ENCODE measurements at regions not wholly inside any gene's neighbourhood (a gene's known extent, or its start where the extent isn't known, plus 50 kb on each side); places are given as distances from the start of the nearest gene placed in this dataset.
"Not testable (repeated sequence)": the region's sequence is repeated elsewhere in the genome, so short reads cannot be mapped to it uniquely, and the experiment has no call there.

- ATAC-seq (replicated peaks), result no peak
- no peaks in the 10 kb centered on the region for H3K9me3 Mint-ChIP-seq
Measured at GRCh38 chr18:57969824-57970223, 74.2 kb upstream of the NEDD4L start.

DNA sequence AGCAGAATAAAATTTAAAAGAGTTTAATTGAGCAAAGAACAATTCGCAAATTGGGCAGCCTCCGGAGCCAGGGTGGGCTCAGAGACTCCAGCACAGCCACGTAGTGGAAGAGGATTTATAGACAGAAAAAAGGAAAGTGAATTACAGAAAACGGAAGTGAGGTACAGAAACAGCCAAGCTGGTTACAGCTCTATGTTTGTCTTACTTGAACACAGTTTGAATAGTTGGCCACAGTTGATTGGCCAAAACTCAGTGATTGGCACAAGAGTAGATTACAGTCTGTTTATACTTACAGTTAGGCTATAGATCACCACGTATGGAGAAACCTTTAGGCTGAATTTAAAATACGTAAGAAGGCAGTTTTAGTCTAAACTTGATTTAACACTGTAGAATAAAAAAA is 78.8 kb upstream of the NEDD4L start:
- H3K27me3 Mint-ChIP-seq, result peaks cover 18% of the 10 kb centered on the region
- no peaks in the 10 kb centered on the region for H3K36me3 Mint-ChIP-seq (ENCODE audit: low read depth)
- H3K27ac Mint-ChIP-seq, result no peak overlapping the region
- no peaks in the 10 kb centered on the region for H3K9me3 Mint-ChIP-seq
- H3K4me3 Mint-ChIP-seq, result no peak overlapping the region
- peaks cover 3% of the 10 kb centered on the region for H3K4me1 Mint-ChIP-seq
- no peak for ATAC-seq (replicated peaks)

More at GRCh38 chr18:57969824-57970223, 74.2 kb upstream of the NEDD4L start:
- Mint-ChIP-seq H3K36me3 (ENCODE audit: low read depth) (no peaks in the 10 kb centered on the region), H3K4me3 (no peak overlapping the region), H3K27me3 (peaks cover 16% of the 10 kb centered on the region), H3K4me1 (peaks cover 5% of the 10 kb centered on the region), H3K27ac (no peak overlapping the region)

DNA sequence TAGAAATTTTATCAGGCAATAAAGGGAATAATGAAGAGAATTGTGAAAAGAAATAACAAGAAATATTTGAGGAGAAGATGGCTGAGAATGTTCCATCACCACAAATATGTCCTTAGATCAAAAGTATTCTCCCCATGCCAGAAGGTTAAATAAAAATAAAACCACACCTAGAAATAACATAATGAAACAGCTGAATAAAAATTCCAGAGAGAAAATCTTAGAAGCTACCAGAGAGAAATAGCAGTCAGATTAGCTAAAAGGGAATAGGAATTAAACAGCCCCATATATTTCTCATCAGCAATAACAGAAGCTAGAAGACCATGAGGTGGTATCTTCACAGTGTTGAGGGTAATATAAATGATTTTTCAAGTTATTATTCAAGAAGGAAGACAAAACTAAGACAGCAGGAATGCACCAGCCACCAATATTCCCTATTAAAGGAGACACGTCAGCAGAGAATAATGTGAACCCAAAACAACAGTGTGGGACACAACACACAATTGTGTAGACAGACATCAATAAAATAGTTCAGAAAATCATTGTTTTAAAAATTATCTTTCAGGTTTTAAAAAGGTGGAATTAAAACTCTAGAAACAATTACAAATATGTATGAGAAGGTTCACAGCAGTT is 82.0 kb upstream of the NEDD4L start:
- Mint-ChIP-seq H3K9me3 (no peaks in the 10 kb centered on the region), H3K27ac (no peak overlapping the region), H3K36me3 (ENCODE audit: low read depth) (no peaks in the 10 kb centered on the region), H3K4me3 (no peak overlapping the region), H3K27me3 (peaks cover 21% of the 10 kb centered on the region), H3K4me1 (no peaks in the 10 kb centered on the region)
- no peak for ATAC-seq (replicated peaks)

GRCh38 chr18:57961411-57961810 is 82.6 kb upstream of the NEDD4L start:
- Mint-ChIP-seq H3K27ac (no peak overlapping the region), H3K27me3 (peaks cover 21% of the 10 kb centered on the region), H3K4me1 (no peaks in the 10 kb centered on the region), H3K4me3 (no peak overlapping the region), H3K36me3 (ENCODE audit: low read depth) (no peaks in the 10 kb centered on the region), H3K9me3 (no peaks in the 10 kb centered on the region)
- ATAC-seq (replicated peaks), result no peak

- no peak overlapping the region for H3K4me3 Mint-ChIP-seq
- H3K27ac Mint-ChIP-seq, result no peak overlapping the region
- H3K36me3 Mint-ChIP-seq (ENCODE audit: low read depth), result no peaks in the 10 kb centered on the region
- no peak for ATAC-seq (replicated peaks)
- H3K9me3 Mint-ChIP-seq, result no peaks in the 10 kb centered on the region
- peaks cover 21% of the 10 kb centered on the region for H3K27me3 Mint-ChIP-seq
- H3K4me1 Mint-ChIP-seq, result no peaks in the 10 kb centered on the region
Measured at GRCh38 chr18:57959278-57959677, 84.7 kb upstream of the NEDD4L start.

GRCh38 chr18:57957210-57957609 is 86.8 kb upstream of the NEDD4L start:
- Mint-ChIP-seq H3K9me3 (no peaks in the 10 kb centered on the region), H3K27me3 (peaks cover 21% of the 10 kb centered on the region), H3K4me3 (no peak overlapping the region)

GRCh38 chr18:57956491-57956890 is 87.5 kb upstream of the NEDD4L start:
- Mint-ChIP-seq H3K9me3 (no peaks in the 10 kb centered on the region), H3K27ac (no peak overlapping the region), H3K27me3 (peaks cover 16% of the 10 kb centered on the region), H3K36me3 (ENCODE audit: low read depth) (no peaks in the 10 kb centered on the region), H3K4me1 (no peaks in the 10 kb centered on the region), H3K4me3 (no peak overlapping the region)
- ATAC-seq (replicated peaks), result no peak

More at GRCh38 chr18:57957210-57957609, 86.8 kb upstream of the NEDD4L start:
- Mint-ChIP-seq H3K4me1 (no peaks in the 10 kb centered on the region), H3K27ac (no peak overlapping the region), H3K36me3 (ENCODE audit: low read depth) (no peaks in the 10 kb centered on the region)
- ATAC-seq (replicated peaks), result no peak

DNA sequence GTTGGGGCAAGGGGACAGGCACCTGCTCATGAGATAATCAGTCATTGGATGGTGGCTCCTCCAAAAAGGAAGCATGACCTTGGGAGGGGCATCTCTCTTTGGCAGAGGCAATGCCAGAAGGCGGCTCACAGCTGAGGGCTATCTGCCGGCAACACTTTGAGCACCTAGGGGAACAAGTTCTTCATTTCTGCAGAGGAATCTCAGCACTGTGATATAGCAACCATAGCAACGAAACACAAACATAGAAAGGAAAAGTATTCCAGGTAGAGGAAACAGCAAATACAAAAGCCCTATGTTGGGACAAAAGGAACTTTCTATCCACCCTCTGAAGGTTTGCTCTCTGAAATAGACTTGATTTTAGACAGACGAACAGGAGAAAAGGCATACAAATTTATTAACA is 89.1 kb upstream of the NEDD4L start:
- H3K9me3 Mint-ChIP-seq, result no peaks in the 10 kb centered on the region
- no peaks in the 10 kb centered on the region for H3K36me3 Mint-ChIP-seq (ENCODE audit: low read depth)
- H3K4me3 Mint-ChIP-seq, result no peak overlapping the region
- H3K27me3 Mint-ChIP-seq, result peaks cover 5% of the 10 kb centered on the region
- ATAC-seq (replicated peaks), result no peak
- no peak overlapping the region for H3K27ac Mint-ChIP-seq
- H3K4me1 Mint-ChIP-seq, result no peaks in the 10 kb centered on the region

DNA sequence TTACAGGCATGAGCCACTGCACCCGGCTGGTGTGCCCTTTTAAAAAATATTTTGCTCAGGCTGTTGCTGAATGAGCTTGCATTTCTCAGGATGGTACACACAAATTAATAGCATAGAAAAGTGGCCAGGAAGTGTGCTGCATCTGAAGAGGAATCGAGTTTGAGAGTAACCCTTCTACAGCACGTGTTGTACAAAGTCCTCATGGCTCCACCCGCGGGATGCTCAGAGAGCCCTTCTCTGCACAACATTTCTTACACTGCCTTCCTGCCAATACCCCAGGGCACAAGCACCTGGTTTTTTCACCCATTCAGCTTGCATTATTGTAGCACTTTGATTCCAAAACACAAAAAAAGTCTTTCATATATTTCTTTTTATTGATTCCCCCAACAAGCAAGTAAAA is 90.1 kb upstream of the NEDD4L start:
- Mint-ChIP-seq H3K27ac (no peak overlapping the region), H3K36me3 (ENCODE audit: low read depth) (no peaks in the 10 kb centered on the region), H3K9me3 (no peaks in the 10 kb centered on the region), H3K4me1 (no peaks in the 10 kb centered on the region), H3K4me3 (no peak overlapping the region), H3K27me3 (peaks cover 2% of the 10 kb centered on the region)
- no peak for ATAC-seq (replicated peaks)

DNA sequence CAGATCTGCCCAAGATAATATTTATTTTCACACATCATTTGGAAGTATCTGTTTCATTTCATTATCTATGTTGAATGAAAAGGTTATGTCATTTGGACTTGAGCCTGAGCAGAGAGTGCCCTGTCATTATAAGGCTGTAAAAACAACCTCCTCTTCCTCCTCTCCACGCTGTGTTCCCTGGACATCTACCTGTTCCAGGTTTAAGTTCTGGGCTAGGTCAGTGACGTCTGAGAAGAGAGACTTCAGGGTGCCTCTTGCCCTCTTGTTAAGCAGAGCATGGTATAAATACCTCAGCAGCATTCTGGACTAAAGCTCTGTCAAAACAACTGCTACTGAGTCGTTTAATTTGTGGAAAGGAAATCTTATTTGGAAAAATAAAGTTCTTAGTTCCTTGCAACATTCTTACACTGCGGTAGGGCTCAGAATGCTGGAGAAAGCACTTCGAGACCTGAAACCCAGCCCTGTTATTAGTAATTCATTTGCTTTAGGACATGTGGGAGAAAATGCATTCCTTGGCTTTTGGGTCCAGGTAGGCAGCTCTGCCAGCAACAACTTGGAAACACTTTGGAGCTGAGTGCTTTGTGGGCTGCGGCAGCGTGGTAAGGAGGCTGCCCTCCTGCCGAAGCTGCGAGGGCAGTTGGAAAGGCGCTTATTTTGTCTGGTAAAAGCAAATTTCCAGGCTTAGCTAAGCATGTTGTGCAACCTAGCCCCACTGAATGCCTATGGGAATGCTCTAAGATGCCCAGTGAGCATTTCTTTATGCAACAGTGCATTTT is 91.8 kb upstream of the NEDD4L start:
- Mint-ChIP-seq H3K4me3 (no peak overlapping the region), H3K36me3 (ENCODE audit: low read depth) (no peaks in the 10 kb centered on the region), H3K27me3 (peaks cover 5% of the 10 kb centered on the region), H3K27ac (no peak overlapping the region), H3K4me1 (no peaks in the 10 kb centered on the region), H3K9me3 (no peaks in the 10 kb centered on the region)
- ATAC-seq (replicated peaks), result no peak

- no peak for ATAC-seq (replicated peaks)
- no peaks in the 10 kb centered on the region for H3K9me3 Mint-ChIP-seq
- H3K4me1 Mint-ChIP-seq, result no peaks in the 10 kb centered on the region
- H3K27ac Mint-ChIP-seq, result no peak overlapping the region
- no peaks in the 10 kb centered on the region for H3K36me3 Mint-ChIP-seq (ENCODE audit: low read depth)
- peaks cover 5% of the 10 kb centered on the region for H3K27me3 Mint-ChIP-seq
- H3K4me3 Mint-ChIP-seq, result no peak overlapping the region
Measured at GRCh38 chr18:57951117-57951796, 92.8 kb upstream of the NEDD4L start.

GRCh38 chr18:57950542-57950941 is 93.5 kb upstream of the NEDD4L start:
- no peaks in the 10 kb centered on the region for H3K9me3 Mint-ChIP-seq
- no peak overlapping the region for H3K4me3 Mint-ChIP-seq
- H3K27ac Mint-ChIP-seq, result no peak overlapping the region
- peaks cover 8% of the 10 kb centered on the region for H3K27me3 Mint-ChIP-seq
- no peaks in the 10 kb centered on the region for H3K4me1 Mint-ChIP-seq
- ATAC-seq (replicated peaks), result no peak
- H3K36me3 Mint-ChIP-seq (ENCODE audit: low read depth), result no peaks in the 10 kb centered on the region

- H3K36me3 Mint-ChIP-seq (ENCODE audit: low read depth); H3K9me3 Mint-ChIP-seq; H3K27me3 Mint-ChIP-seq; H3K27ac Mint-ChIP-seq; H3K4me3 Mint-ChIP-seq; H3K4me1 Mint-ChIP-seq; ATAC-seq (replicated peaks): not testable (repeated sequence)
Measured at GRCh38 chr18:57949335-57949734, 94.7 kb upstream of the NEDD4L start.

- no peak overlapping the region for H3K27ac Mint-ChIP-seq
- H3K9me3 Mint-ChIP-seq, result no peaks in the 10 kb centered on the region
- no peak for ATAC-seq (replicated peaks)
- no peaks in the 10 kb centered on the region for H3K36me3 Mint-ChIP-seq (ENCODE audit: low read depth)
- no peak overlapping the region for H3K4me3 Mint-ChIP-seq
- no peaks in the 10 kb centered on the region for H3K4me1 Mint-ChIP-seq
- peaks cover 16% of the 10 kb centered on the region for H3K27me3 Mint-ChIP-seq
Measured at GRCh38 chr18:57947117-57947516, 96.9 kb upstream of the NEDD4L start.

- Mint-ChIP-seq H3K4me3 (no peak overlapping the region), H3K36me3 (ENCODE audit: low read depth) (no peaks in the 10 kb centered on the region), H3K9me3 (no peaks in the 10 kb centered on the region), H3K27me3 (peaks cover 25% of the 10 kb centered on the region), H3K27ac (no peak overlapping the region), H3K4me1 (no peaks in the 10 kb centered on the region)
- no peak for ATAC-seq (replicated peaks)
Measured at GRCh38 chr18:57943723-57944122, 100.3 kb upstream of the NEDD4L start.
